GM12874 (cell line): ENCODE measurements at regions not wholly inside any gene's neighbourhood (a gene's known extent, or its start where the extent isn't known, plus 50 kb on each side); places are given as distances from the start of the nearest gene placed in this dataset.

Experiments
- TF ChIP-seq, protein P1 (sequence below): IDR thresholded peaks from 2 replicates; pipeline ENCODE4 v1.5.1; 2011; ENCODE audit warnings: low read depth, mild to moderate bottlenecking, control low read depth, low read length, moderate library complexity; ENCODE audit not compliant: insufficient read depth

DNA sequence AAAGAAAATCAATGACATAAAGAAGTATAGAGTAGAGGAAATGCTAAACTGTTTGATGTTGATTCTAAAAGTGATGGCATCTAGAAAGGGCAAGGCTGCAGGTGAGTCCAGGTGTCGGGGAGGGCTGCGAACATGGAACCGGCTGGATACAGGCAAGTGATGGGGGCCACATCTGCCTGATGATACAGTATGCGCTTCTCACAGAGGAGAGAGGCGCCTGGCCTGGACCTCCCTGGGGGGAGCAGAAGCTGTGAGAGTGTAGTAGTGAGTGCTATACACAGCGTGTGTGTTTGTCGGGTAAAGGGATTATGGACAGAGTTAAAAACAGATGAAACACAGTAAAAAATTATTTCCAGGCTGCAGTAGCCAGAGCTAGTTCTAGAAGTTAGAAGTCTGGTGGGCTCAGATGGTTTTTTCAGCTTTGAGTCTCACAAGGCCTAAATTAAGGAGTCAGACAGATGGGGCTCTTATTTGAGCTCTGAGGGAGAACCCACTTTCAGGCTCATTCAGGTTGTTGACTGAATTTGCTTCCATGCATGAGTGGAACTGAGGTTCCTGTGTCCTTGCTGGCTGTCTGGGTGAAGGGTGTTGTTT lies 195.8 kb upstream of the ARG1 start:
- TF ChIP-seq, protein P1, sequence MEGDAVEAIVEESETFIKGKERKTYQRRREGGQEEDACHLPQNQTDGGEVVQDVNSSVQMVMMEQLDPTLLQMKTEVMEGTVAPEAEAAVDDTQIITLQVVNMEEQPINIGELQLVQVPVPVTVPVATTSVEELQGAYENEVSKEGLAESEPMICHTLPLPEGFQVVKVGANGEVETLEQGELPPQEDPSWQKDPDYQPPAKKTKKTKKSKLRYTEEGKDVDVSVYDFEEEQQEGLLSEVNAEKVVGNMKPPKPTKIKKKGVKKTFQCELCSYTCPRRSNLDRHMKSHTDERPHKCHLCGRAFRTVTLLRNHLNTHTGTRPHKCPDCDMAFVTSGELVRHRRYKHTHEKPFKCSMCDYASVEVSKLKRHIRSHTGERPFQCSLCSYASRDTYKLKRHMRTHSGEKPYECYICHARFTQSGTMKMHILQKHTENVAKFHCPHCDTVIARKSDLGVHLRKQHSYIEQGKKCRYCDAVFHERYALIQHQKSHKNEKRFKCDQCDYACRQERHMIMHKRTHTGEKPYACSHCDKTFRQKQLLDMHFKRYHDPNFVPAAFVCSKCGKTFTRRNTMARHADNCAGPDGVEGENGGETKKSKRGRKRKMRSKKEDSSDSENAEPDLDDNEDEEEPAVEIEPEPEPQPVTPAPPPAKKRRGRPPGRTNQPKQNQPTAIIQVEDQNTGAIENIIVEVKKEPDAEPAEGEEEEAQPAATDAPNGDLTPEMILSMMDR, result no peak

DNA sequence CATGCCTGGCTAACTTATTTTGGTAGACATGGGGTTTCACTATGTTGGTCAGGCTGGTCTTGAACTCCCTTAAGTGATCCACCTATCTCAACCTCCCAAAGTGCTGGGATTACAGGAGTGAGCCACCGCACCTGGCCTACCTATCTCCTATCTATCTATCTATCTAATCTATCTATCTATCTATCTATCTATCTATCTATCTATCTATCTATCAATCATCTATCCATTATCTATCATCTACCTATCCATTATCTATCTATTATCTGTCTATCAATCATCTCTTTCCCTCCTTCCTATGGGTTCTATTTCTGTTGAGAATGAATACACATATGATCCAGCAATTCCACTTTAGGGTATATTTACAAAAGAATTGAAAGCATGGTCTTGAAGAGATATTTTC lies 194.2 kb upstream of the ARG1 start:
- TF ChIP-seq, protein P1, result no peak

DNA sequence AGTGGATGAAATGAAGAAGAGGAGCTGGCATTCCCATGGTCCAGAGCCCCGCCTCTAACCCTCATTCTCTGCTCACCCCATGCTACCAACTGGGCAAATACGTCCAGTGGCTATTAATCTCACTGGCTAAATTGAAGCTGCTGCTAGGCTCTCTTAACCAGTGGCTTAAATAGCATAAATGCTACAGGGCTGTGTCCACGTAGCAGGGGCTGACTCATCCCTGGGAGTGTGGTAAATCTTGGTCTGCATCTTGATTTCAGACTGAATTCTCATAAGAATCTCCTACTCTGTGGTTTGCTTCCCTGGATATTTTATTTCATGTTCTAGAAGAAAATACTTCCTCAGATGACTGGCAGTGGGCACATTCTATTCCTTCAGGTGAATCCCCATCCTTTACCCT lies 193.1 kb upstream of the ARG1 start:
- TF ChIP-seq, protein P1, result no peak

DNA sequence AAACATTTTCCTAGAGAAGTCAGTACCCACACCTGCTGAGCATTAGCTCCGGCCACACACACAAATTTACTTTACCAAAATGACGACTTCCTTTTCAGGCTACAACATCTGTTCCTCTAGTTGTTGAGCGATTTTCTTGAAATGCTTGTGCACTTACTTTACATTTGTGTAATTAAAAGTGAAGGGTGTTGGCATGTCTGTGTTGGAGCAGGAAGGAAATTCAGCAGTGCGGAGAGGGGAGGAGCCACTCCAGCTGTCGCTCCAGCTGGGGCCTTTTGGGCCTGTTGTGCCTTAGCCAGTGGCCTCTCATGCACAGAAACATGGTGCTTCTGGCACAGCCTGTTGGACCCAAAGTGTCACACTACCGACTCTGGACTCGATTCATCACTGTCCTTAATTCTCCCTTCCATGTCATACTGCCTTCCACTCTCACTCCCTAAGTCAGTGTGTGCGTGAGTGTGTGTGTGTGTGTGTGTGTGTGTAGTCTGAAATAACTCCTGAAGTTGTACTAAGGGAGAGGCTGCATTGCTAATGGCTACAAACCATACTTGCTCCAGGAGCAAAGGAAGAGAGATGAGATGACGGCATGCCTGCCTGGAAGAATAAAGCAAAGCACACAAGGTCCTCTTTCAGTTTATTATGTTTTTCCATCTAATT lies 191.8 kb upstream of the ARG1 start:
- TF ChIP-seq, protein P1, result no peak

DNA sequence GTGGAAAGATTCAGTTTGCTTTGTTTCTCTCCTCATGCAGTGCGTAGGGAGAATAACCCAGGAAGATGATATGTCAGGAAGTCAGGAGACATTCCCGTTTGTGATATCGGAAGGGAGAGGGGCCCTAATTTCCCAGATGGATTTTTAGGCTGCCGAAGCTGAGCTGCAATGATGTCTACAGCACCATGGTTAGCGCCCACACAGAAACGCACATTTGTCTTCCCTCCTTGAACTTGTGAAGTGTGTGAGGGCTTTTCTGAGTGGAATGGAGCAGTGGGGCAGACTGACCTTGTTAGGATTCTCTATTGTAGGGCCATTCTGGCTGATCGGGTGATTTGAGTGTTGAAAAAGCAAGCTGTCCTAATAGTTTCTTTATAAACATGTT lies 191.3 kb upstream of the ARG1 start:
- TF ChIP-seq, protein P1, result no peak

DNA sequence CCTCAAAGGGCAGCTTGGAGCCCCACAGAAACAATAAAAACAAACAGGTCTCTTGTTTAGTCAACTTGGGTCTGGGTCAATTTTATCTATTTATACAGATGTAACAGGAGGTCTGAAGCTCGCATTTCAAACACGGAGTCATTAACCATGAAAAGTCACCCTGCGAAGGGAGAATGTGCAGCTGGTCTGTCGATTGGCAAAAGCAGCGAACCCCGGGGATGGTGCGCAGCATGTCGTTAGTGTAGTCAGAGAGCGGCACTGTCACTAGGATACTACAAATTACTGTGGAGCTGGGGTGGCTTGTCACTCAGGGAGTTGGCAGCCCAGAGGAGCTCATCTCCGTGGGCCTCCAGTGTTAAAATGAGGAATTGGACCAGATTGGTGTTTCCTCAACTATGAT lies 190.4 kb upstream of the ARG1 start:
- TF ChIP-seq, protein P1, result no peak

DNA sequence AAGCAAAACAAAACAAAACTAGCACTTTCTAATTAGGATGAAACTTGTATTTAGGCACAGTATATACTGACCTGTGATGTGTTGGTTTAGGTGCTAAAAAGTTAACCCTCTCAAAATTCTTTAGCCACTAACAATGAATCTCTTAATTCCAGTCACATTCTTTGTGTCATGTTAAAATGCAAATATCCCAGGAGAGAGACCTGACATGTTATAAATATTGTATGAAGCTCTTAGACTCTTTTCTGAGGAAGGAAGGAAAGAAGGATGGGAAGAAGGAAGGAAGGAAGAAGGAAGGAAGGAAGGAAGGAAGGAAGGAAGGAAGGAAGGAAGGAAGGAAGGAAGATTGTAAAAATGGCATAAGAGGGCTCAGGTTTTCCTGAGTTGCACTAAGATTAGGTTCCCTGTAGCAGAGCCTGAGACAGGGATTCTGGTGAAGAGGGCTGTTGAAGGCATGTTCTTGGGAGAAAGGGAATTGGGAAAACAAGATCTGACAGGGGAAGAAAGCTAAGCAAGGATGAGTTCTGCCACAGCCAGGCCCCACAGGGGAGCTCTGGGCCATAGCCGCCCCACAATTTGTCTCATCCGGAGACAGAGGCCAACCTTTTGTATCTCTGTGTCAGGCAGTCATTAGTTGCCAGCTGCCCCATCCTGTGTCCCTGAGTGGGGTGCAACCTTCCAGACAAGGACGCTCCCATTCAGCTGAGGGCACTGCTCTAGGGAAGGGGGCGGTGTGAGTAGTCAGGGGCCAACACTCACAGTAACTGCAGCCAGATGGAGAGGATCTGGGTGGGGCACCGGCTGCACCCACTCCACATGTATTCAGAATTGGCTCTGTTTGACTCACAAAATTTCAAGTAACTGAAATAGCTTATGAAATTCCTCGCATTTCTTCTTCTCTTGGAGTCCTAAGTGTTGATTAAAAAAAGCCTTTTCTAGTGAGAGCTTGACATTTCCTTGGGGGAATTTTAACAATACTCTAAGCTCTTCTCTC lies 189.3 kb upstream of the ARG1 start:
- TF ChIP-seq, protein P1, result no peak
